SK-N-SH (cell line): ENCODE measurements at regions not wholly inside any gene's neighbourhood (a gene's known extent, or its start where the extent isn't known, plus 50 kb on each side); places are given as distances from the start of the nearest gene placed in this dataset.
"Not testable (repeated sequence)": the region's sequence is repeated elsewhere in the genome, so short reads cannot be mapped to it uniquely, and the experiment has no call there.

ENCODE experiments used
- CTCF ChIA-PET: fragments of 300-600, 350-600 bp; formaldehyde crosslinking; extraction: SDS; loops from one replicate; lab custom pipeline; 2021; lab: Yijun Ruan, JAX
- POLR2A ChIA-PET: fragments of 350-600 bp; sonication (Branson Sonifier 250); formaldehyde crosslinking; extraction: SDS; loops from one replicate; lab custom pipeline; 2020; ENCODE audit warnings: antibody characterized with exemption, inconsistent platforms; lab: Yijun Ruan, JAX
- DNase-seq: peaks from one replicate; pipeline ENCODE4 v3.0.0; 2012
- H2AFZ ChIP-seq: fragments of 200-600 bp; sonication (generic); 2 replicates; pipeline ENCODE4 v1.8.1; 2016; ENCODE audit warnings: antibody characterized with exemption, mild to moderate bottlenecking, low read depth
- H3F3A ChIP-seq: fragments of 200-600 bp; sonication (generic); replicated peaks from 2 replicates; pipeline ENCODE3; 2016; ENCODE audit warnings: antibody characterized with exemption, mild to moderate bottlenecking; ENCODE audit not compliant: insufficient read depth
- H3K27ac ChIP-seq, 2 experiments: fragments of 200-500 bp in 1 of 2; fragments of 200-600 bp in 1 of 2; sonication (Bioruptor generic) in 1 of 2; sonication (generic), shearing (Covaris generic) in 1 of 2; 2 replicates each; pipeline versions ENCODE4 v1.5.1 to v1.6.1; 2014 to 2016; ENCODE audit warnings: low read depth in 2 of 2, inconsistent platforms in 1 of 2, low read length in 1 of 2, mild to moderate bottlenecking in 1 of 2, mixed read lengths in 1 of 2
- H3K27me3 ChIP-seq: fragments of 200-600 bp; sonication (generic), shearing (Covaris generic); 2 replicates; pipeline ENCODE4 v1.6.1; 2016; ENCODE audit warnings: mixed run types; ENCODE audit not compliant: insufficient read depth
- H3K36me3 ChIP-seq, 2 experiments: fragments of 200-500 bp in 1 of 2; fragments of 200-600 bp in 1 of 2; sonication (Bioruptor generic) in 1 of 2; sonication (generic) in 1 of 2; replicated peaks in 1 of 2; 2 replicates each; pipeline versions ENCODE3 to v1.5.1; 2014 to 2016; ENCODE audit warnings: low read length in 1 of 2, mild to moderate bottlenecking in 1 of 2; ENCODE audit not compliant: insufficient read depth in 2 of 2, control insufficient read depth in 1 of 2
- H3K4me1 ChIP-seq, 2 experiments: fragments of 200-500 bp in 1 of 2; fragments of 200-600 bp in 1 of 2; sonication (Bioruptor generic) in 1 of 2; sonication (generic), shearing (Covaris generic) in 1 of 2; 2 replicates each; pipeline versions ENCODE4 v1.5.1 to v1.6.1; 2014 to 2016; ENCODE audit warnings: low read depth in 1 of 2, low read length in 1 of 2, mixed run types in 1 of 2; ENCODE audit not compliant: insufficient read depth in 2 of 2, control insufficient read depth in 1 of 2
- H3K4me2 ChIP-seq: fragments of 200-600 bp; sonication (generic), shearing (Covaris generic); 2 replicates; pipeline ENCODE4 v1.6.1; 2017; ENCODE audit warnings: mixed run types
- H3K4me3 ChIP-seq, 2 experiments: fragments of 200-500 bp in 1 of 2; fragments of 200-600 bp in 1 of 2; sonication (Bioruptor generic) in 1 of 2; sonication (generic), shearing (Covaris generic) in 1 of 2; 2 replicates each; pipeline versions ENCODE4 v1.5.1 to v1.8.1; 2014 to 2016; ENCODE audit warnings: low read depth in 2 of 2, inconsistent platforms in 1 of 2, low read length in 1 of 2, mild to moderate bottlenecking in 1 of 2, mixed read lengths in 1 of 2, moderate library complexity in 1 of 2
- H3K79me2 ChIP-seq: fragments of 200-600 bp; sonication (generic); 2 replicates; pipeline ENCODE4 v1.8.1; 2017; ENCODE audit warnings: mild to moderate bottlenecking; ENCODE audit not compliant: insufficient read depth
- H3K9ac ChIP-seq: fragments of 200-600 bp; sonication (generic); 2 replicates; pipeline ENCODE4 v1.6.1; 2017; ENCODE audit warnings: mixed run types
- H3K9me2 ChIP-seq: fragments of 200-600 bp; sonication (generic); 2 replicates; pipeline ENCODE4 v1.6.1; 2017; ENCODE audit warnings: mixed run types
- H3K9me3 ChIP-seq: fragments of 200-600 bp; sonication (generic); 2 replicates; pipeline ENCODE4 v1.6.1; 2017; ENCODE audit warnings: mixed run types, mild to moderate bottlenecking, moderate library complexity
- H4K20me1 ChIP-seq: fragments of 200-600 bp; sonication (generic); 2 replicates; pipeline ENCODE4 v1.6.1; 2017; ENCODE audit warnings: mild to moderate bottlenecking, mixed run types; ENCODE audit not compliant: insufficient read depth
- EZH2phosphoT487 ChIP-seq: fragments of 200-600 bp; sonication (generic); IDR thresholded peaks from 2 replicates; pipeline ENCODE4 v1.6.1; 2017; ENCODE audit warnings: low read depth, mixed run types, mild to moderate bottlenecking, antibody characterized with exemption, moderate library complexity, borderline replicate concordance
- FOXJ3 ChIP-seq: sonication (generic); formaldehyde crosslinking; IDR thresholded peaks from 2 replicates; pipeline ENCODE4 v1.5.1; 2020; ENCODE audit warnings: mild to moderate bottlenecking, missing genetic modification reagents
- GATA2 ChIP-seq: sonication (generic); formaldehyde crosslinking; IDR thresholded peaks from 2 replicates; pipeline ENCODE4 v1.5.0; 2020; ENCODE audit warnings: mild to moderate bottlenecking, missing genetic modification reagents
- JUND ChIP-seq: IDR thresholded peaks from 2 replicates; pipeline ENCODE4 v1.4.0; 2012
- MEF2A ChIP-seq: IDR thresholded peaks from 2 replicates; pipeline ENCODE4 v1.4.0; 2012; ENCODE audit warnings: low read depth, borderline replicate concordance
- NRF1 ChIP-seq: IDR thresholded peaks from 2 replicates; pipeline ENCODE4 v1.6.1; 2012; ENCODE audit warnings: low read depth, mild to moderate bottlenecking, low read length
- PBX3 ChIP-seq: IDR thresholded peaks from 2 replicates; pipeline ENCODE4; 2012
- POLR2AphosphoS5 ChIP-seq: IDR thresholded peaks from 2 replicates; pipeline ENCODE4 v1.6.1; 2012; ENCODE audit warnings: low read depth, low read length
- RAD21 ChIP-seq: IDR thresholded peaks from 2 replicates; pipeline ENCODE4 v1.6.1; 2012; ENCODE audit warnings: mild to moderate bottlenecking, low read length
- RCOR1 ChIP-seq: fragments of 150-350 bp; IDR thresholded peaks from 2 replicates; pipeline ENCODE4 v1.6.1; 2017; ENCODE audit warnings: antibody characterized with exemption, low read length
- RXRA ChIP-seq: IDR thresholded peaks from 2 replicates; pipeline ENCODE4 v1.4.0; 2012; ENCODE audit warnings: low read depth, mild to moderate bottlenecking, borderline replicate concordance
- SIN3A ChIP-seq: IDR thresholded peaks from 2 replicates; pipeline ENCODE4 v1.6.1; 2012; ENCODE audit warnings: low read depth, mild to moderate bottlenecking, low read length, moderate library complexity, borderline replicate concordance
- SMC3 ChIP-seq: IDR thresholded peaks from 2 replicates; pipeline ENCODE4 v1.6.1; 2012; ENCODE audit warnings: low read depth, low read length, improper control_type of control experiment
- TCF12 ChIP-seq: IDR thresholded peaks from 2 replicates; pipeline ENCODE4 v1.4.0; 2012
- YY1 ChIP-seq: IDR thresholded peaks from 2 replicates; pipeline ENCODE4 v1.4.0; 2012; ENCODE audit warnings: low read depth, mild to moderate bottlenecking
- ZBTB33 ChIP-seq: IDR thresholded peaks from 2 replicates; pipeline ENCODE4 v1.4.0; 2012; ENCODE audit warnings: low read depth, borderline replicate concordance
- WGBS: methylation state at CpG from one replicate; pipeline ENCODE4 v1.1.6; 2017; ENCODE audit warnings: low lambda C conversion rate; 5-methylcytosine and 5-hydroxymethylcytosine counted together
- TF ChIP-seq, protein P1 (sequence below): IDR thresholded peaks from 2 replicates; pipeline ENCODE4 v1.6.1; 2012; ENCODE audit warnings: mild to moderate bottlenecking, low read depth, low read length, moderate library complexity
- TF ChIP-seq, protein P2 (sequence below): IDR thresholded peaks from 2 replicates; pipeline ENCODE4 v1.4.0; 2012; ENCODE audit warnings: low read depth

GRCh38 chr6:155628306-155628705, 172.7 kb upstream of the NOX3 start:
- Histone ChIP-seq H3K9me3 (no peaks in the 10 kb centered on the region), H3K27ac (no peak overlapping the region), H3K27me3 (no peaks in the 10 kb centered on the region), H3K4me1 (no peaks in the 10 kb centered on the region), H3F3A (no peaks in the 10 kb centered on the region), H3K9ac (no peak overlapping the region), H2AFZ (no peak overlapping the region), H3K9me2 (no peaks in the 10 kb centered on the region), H3K79me2 (no peaks in the 10 kb centered on the region), H3K36me3 (no peaks in the 10 kb centered on the region), H3K4me2 (no peak overlapping the region), H3K4me3 (no peak overlapping the region), H4K20me1 (no peaks in the 10 kb centered on the region)
- WGBS: 83% methylated on average over 7 of the region's 7 CpGs
- no peak for DNase-seq
- TF ChIP-seq POLR2AphosphoS5 (no peak), GATA2 (CRISPR knock-in tag) (no peak), RAD21 (no peak), TCF12 (no peak), NRF1 (no peak), RXRA (no peak), RCOR1 (no peak), SIN3A (no peak), ZBTB33 (no peak), EZH2phosphoT487 (no peak), MEF2A (no peak), YY1 (no peak), FOXJ3 (no peak), SMC3 (no peak), JUND (no peak), PBX3 (no peak)
- TF ChIP-seq, protein P1, sequence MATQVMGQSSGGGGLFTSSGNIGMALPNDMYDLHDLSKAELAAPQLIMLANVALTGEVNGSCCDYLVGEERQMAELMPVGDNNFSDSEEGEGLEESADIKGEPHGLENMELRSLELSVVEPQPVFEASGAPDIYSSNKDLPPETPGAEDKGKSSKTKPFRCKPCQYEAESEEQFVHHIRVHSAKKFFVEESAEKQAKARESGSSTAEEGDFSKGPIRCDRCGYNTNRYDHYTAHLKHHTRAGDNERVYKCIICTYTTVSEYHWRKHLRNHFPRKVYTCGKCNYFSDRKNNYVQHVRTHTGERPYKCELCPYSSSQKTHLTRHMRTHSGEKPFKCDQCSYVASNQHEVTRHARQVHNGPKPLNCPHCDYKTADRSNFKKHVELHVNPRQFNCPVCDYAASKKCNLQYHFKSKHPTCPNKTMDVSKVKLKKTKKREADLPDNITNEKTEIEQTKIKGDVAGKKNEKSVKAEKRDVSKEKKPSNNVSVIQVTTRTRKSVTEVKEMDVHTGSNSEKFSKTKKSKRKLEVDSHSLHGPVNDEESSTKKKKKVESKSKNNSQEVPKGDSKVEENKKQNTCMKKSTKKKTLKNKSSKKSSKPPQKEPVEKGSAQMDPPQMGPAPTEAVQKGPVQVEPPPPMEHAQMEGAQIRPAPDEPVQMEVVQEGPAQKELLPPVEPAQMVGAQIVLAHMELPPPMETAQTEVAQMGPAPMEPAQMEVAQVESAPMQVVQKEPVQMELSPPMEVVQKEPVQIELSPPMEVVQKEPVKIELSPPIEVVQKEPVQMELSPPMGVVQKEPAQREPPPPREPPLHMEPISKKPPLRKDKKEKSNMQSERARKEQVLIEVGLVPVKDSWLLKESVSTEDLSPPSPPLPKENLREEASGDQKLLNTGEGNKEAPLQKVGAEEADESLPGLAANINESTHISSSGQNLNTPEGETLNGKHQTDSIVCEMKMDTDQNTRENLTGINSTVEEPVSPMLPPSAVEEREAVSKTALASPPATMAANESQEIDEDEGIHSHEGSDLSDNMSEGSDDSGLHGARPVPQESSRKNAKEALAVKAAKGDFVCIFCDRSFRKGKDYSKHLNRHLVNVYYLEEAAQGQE: no peak
- TF ChIP-seq, protein P2, sequence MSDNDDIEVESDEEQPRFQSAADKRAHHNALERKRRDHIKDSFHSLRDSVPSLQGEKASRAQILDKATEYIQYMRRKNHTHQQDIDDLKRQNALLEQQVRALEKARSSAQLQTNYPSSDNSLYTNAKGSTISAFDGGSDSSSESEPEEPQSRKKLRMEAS: no peak
- ChIA-PET POLR2A (no interaction called here), CTCF (no interaction called here)

GRCh38 chr6:155627722-155628212, 172.1 kb upstream of the NOX3 start:
- WGBS: 68% methylated on average over 4 of the region's 4 CpGs
- H3K4me3 ChIP-seq, H3K4me2 ChIP-seq, H3K4me1 ChIP-seq, H2AFZ ChIP-seq, DNase-seq, H3K27me3 ChIP-seq, CTCF ChIA-PET, H3K9me3 ChIP-seq, H4K20me1 ChIP-seq, H3K27ac ChIP-seq, H3F3A ChIP-seq, H3K79me2 ChIP-seq, H3K36me3 ChIP-seq, H3K9ac ChIP-seq, POLR2A ChIA-PET, H3K9me2 ChIP-seq: not testable (repeated sequence)
